Endothelial cell of umbilical vein (primary cell): ENCODE measurements at regions not wholly inside any gene's neighbourhood (a gene's known extent, or its start where the extent isn't known, plus 50 kb on each side); places are given as distances from the start of the nearest gene placed in this dataset.

ENCODE experiments used
- BruUV-seq: library from RNA; stranded (reverse); fragments of 400-500 nt; replicated peaks from 2 replicates; lab custom pipeline; 2021; lab: Mats Ljungman, UMichigan
- CTCF ChIA-PET: fragments of 300-600, 350-600 bp; sonication (Branson Sonifier 250); formaldehyde crosslinking; loops from one replicate; lab custom pipeline; 2021; ENCODE audit warnings: antibody characterized with exemption, inconsistent platforms; lab: Charles Lee
- POLR2A ChIA-PET: fragments of 300-600, 350-600 bp; sonication (Branson Sonifier 250); formaldehyde crosslinking; loops from one replicate; lab custom pipeline; 2021; ENCODE audit warnings: antibody characterized with exemption, inconsistent platforms; lab: Charles Lee
- DNase-seq: peaks from one replicate; pipeline ENCODE4 v3.0.0-alpha.2; 2011; ENCODE audit warnings: low read depth, low spot score
- FAIRE-seq: peaks from 2 replicates; lab custom pipeline; 2011; peaks lifted over from hg19 to GRCh38; lab: Jason Lieb, UNC
- H2AFZ ChIP-seq: 2 replicates; pipeline ENCODE4 v1.6.0; 2012; ENCODE audit warnings: low read depth, low read length, control low read depth, inconsistent platforms
- H3K27ac ChIP-seq: 2 replicates; pipeline ENCODE4 v1.5.1; 2011; ENCODE audit warnings: low read depth, mild to moderate bottlenecking, control low read depth, low read length, moderate library complexity; ENCODE audit not compliant: insufficient read depth
- H3K27me3 ChIP-seq, 2 experiments: 2 replicates each; pipeline versions ENCODE4 v1.6.0 to v1.6.1; 2011; ENCODE audit warnings: low read length in 2 of 2, mixed read lengths in 1 of 2; ENCODE audit not compliant: control insufficient read depth in 2 of 2, insufficient read depth in 2 of 2
- H3K36me3 ChIP-seq, 2 experiments: 2 replicates in 1 of 2; 3 replicates in 1 of 2; pipeline ENCODE4 v1.5.1; 2011; ENCODE audit warnings: low read length in 2 of 2, mild to moderate bottlenecking in 1 of 2, moderate library complexity in 1 of 2; ENCODE audit not compliant: control insufficient read depth in 2 of 2, insufficient read depth in 2 of 2; ENCODE audit errors: extremely low read depth in 1 of 2
- H3K4me1 ChIP-seq: 3 replicates; pipeline ENCODE4 v1.5.1; 2011; ENCODE audit warnings: mild to moderate bottlenecking, low read length; ENCODE audit not compliant: control insufficient read depth, insufficient read depth; ENCODE audit errors: extremely low read depth
- H3K4me2 ChIP-seq: 2 replicates; pipeline ENCODE4 v1.6.1; 2011; ENCODE audit warnings: low read length, control low read depth, mixed read lengths; ENCODE audit not compliant: insufficient read depth
- H3K4me3 ChIP-seq, 3 experiments: fragments of 200-600 bp in 1 of 3; sonication (generic), shearing (Covaris generic) in 1 of 3; replicated peaks in 1 of 3; 2 replicates each; pipeline ENCODE4 v1.5.1; 2011 to 2016; ENCODE audit warnings: control low read depth in 3 of 3, low read length in 3 of 3, mild to moderate bottlenecking in 2 of 3, inconsistent platforms in 1 of 3, low read depth in 1 of 3, moderate library complexity in 1 of 3; ENCODE audit not compliant: insufficient read depth in 1 of 3
- H3K79me2 ChIP-seq: 2 replicates; pipeline ENCODE4 v1.6.0; 2012; ENCODE audit warnings: low read length, inconsistent platforms; ENCODE audit not compliant: control insufficient read depth, insufficient read depth
- H3K9ac ChIP-seq: replicated peaks from 2 replicates; pipeline ENCODE3; 2011; ENCODE audit warnings: low read length, control low read depth; ENCODE audit not compliant: insufficient read depth; ENCODE audit errors: extremely low read depth
- H3K9me1 ChIP-seq: replicated peaks from 3 replicates; pipeline ENCODE4 v1.6.0; 2011; ENCODE audit warnings: mild to moderate bottlenecking, low read length; ENCODE audit not compliant: control insufficient read depth, insufficient read depth; ENCODE audit errors: extremely low read depth
- H3K9me3 ChIP-seq: replicated peaks from 2 replicates; pipeline ENCODE4 v1.5.1; 2012; ENCODE audit warnings: low read length, inconsistent platforms; ENCODE audit not compliant: control insufficient read depth, insufficient read depth
- H4K20me1 ChIP-seq: replicated peaks from 2 replicates; pipeline ENCODE3; 2011; ENCODE audit warnings: mild to moderate bottlenecking, low read length; ENCODE audit not compliant: control insufficient read depth, insufficient read depth; ENCODE audit errors: extremely low read depth
- EZH2 ChIP-seq: IDR thresholded peaks from 2 replicates; pipeline ENCODE4 v1.6.1; 2012; ENCODE audit warnings: borderline replicate concordance, low read depth, mild to moderate bottlenecking, moderate library complexity, low read length, inconsistent platforms; ENCODE audit not compliant: severe bottlenecking
- FOS ChIP-seq: IDR thresholded peaks from 2 replicates; pipeline ENCODE4 v1.6.1; 2011; ENCODE audit warnings: mild to moderate bottlenecking, low read length, moderate library complexity, borderline replicate concordance; ENCODE audit not compliant: insufficient read depth
- GATA2 ChIP-seq: IDR thresholded peaks from 2 replicates; pipeline ENCODE4 v1.7.0; 2011; ENCODE audit warnings: low read depth, mild to moderate bottlenecking, moderate library complexity, mixed read lengths, low read length; ENCODE audit not compliant: insufficient read length, insufficient read depth
- JUN ChIP-seq: IDR thresholded peaks from 2 replicates; pipeline ENCODE4 v1.6.1; 2011; ENCODE audit warnings: borderline replicate concordance, low read depth; ENCODE audit not compliant: insufficient read length, insufficient read depth
- MYC ChIP-seq: IDR thresholded peaks from one replicate; pipeline ENCODE4 v1.6.1; 2011; ENCODE audit warnings: mild to moderate bottlenecking, low read depth, low read length
- POLR2A ChIP-seq: IDR thresholded peaks from 2 replicates; pipeline ENCODE4 v1.6.1; 2012; ENCODE audit warnings: low read depth, mild to moderate bottlenecking, control low read depth, low read length
- POLR2AphosphoS5 ChIP-seq: IDR thresholded peaks from 2 replicates; pipeline ENCODE4 v1.6.1; 2012; ENCODE audit warnings: low read depth, mild to moderate bottlenecking, control low read depth, low read length, moderate library complexity; ENCODE audit not compliant: insufficient read depth
- dilution Hi-C: fragments of 300-500 bp; cut with MboI; formaldehyde crosslinking; loops from one replicate; pipeline ENCODE4 v1.15.0; 2019; ENCODE audit warnings: low sequenced_read_pairs; ENCODE audit not compliant: extremely low pct_ligation_motif_present
- intact Hi-C: fragments of 100-400 bp; cut with micrococcal nuclease; formaldehyde crosslinking; loops from one replicate; pipeline ENCODE4 v1.10.0; 2022
- TF ChIP-seq, protein P1 (sequence below), 2 donors: IDR thresholded peaks; 1 replicate in 1 of 2; 2 replicates in 1 of 2; pipeline ENCODE4 v1.5.1; 2011; ENCODE audit warnings: low read length in 2 of 2, mild to moderate bottlenecking in 2 of 2, moderate library complexity in 2 of 2, control low read depth in 1 of 2, inconsistent platforms in 1 of 2, low read depth in 1 of 2; ENCODE audit not compliant: insufficient read depth in 1 of 2; ENCODE audit errors: extremely low read depth in 1 of 2
- TF ChIP-seq, protein P2 (sequence below): IDR thresholded peaks from 2 replicates; pipeline ENCODE4 v1.6.1; 2011; ENCODE audit not compliant: insufficient read depth, insufficient read length

GRCh38 chr6:11332463-11332862 is 100.0 kb upstream of the NEDD9 start:
- H4K20me1 ChIP-seq: no peaks in the 10 kb centered on the region
- TF ChIP-seq POLR2A (no peak), GATA2 (no peak), MYC (no peak), FOS (no peak), POLR2AphosphoS5 (no peak), EZH2 (no peak), JUN (no peak)
- TF ChIP-seq, protein P1, sequence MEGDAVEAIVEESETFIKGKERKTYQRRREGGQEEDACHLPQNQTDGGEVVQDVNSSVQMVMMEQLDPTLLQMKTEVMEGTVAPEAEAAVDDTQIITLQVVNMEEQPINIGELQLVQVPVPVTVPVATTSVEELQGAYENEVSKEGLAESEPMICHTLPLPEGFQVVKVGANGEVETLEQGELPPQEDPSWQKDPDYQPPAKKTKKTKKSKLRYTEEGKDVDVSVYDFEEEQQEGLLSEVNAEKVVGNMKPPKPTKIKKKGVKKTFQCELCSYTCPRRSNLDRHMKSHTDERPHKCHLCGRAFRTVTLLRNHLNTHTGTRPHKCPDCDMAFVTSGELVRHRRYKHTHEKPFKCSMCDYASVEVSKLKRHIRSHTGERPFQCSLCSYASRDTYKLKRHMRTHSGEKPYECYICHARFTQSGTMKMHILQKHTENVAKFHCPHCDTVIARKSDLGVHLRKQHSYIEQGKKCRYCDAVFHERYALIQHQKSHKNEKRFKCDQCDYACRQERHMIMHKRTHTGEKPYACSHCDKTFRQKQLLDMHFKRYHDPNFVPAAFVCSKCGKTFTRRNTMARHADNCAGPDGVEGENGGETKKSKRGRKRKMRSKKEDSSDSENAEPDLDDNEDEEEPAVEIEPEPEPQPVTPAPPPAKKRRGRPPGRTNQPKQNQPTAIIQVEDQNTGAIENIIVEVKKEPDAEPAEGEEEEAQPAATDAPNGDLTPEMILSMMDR (IDR thresholded peaks at IDR 0.05; ENCODE audit: extremely low read depth in 1 of 2, insufficient read depth in 1 of 2, low read depth in 1 of 2, low read length in 2 of 2): no peak
- TF ChIP-seq, protein P2, sequence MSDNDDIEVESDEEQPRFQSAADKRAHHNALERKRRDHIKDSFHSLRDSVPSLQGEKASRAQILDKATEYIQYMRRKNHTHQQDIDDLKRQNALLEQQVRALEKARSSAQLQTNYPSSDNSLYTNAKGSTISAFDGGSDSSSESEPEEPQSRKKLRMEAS: no peak
- no peak overlapping the region for H3K4me3 ChIP-seq
- H3K36me3 ChIP-seq: no peaks in the 10 kb centered on the region
- dilution Hi-C loops (no loop called here), intact Hi-C loops (no loop called here)
- DNase-seq: no peak
- no peak overlapping the region for H2AFZ ChIP-seq
- ChIA-PET POLR2A (no interaction called here), CTCF (no interaction called here)
- no peaks in the 10 kb centered on the region for H3K9me1 ChIP-seq
- no peak overlapping the region for H3K4me2 ChIP-seq
- H3K9me3 ChIP-seq: no peaks in the 10 kb centered on the region
- no peaks in the 10 kb centered on the region for H3K79me2 ChIP-seq
- no peak overlapping the region for H3K9ac ChIP-seq
- peaks cover 3% of the 10 kb centered on the region for H3K4me1 ChIP-seq
- no peaks in the 10 kb centered on the region for H3K27me3 ChIP-seq
- no peak overlapping the region for H3K27ac ChIP-seq
- no TSS peak for BruUV-seq
- FAIRE-seq: no peak
